BE2C (cell line): ENCODE measurements at regions not wholly inside any gene's neighbourhood (a gene's known extent, or its start where the extent isn't known, plus 50 kb on each side); places are given as distances from the start of the nearest gene placed in this dataset.

Experiments used
- DNase-seq: peaks from one replicate; pipeline ENCODE4 v3.0.0-alpha.2; 2020
- H3K27me3 ChIP-seq: fragments of 250-450 bp; sonication (Bioruptor Pico); 2 replicates; pipeline ENCODE4 v1.5.1; 2020; ENCODE audit warnings: mild to moderate bottlenecking
- H3K36me3 ChIP-seq: fragments of 250-450 bp; sonication (Bioruptor Pico); 2 replicates; pipeline ENCODE4 v1.5.1; 2020; ENCODE audit warnings: mild to moderate bottlenecking
- H3K4me1 ChIP-seq: fragments of 250-450 bp; sonication (Bioruptor Pico); 2 replicates; pipeline ENCODE4 v1.5.1; 2020
- H3K4me3 ChIP-seq: 2 replicates; pipeline ENCODE4 v1.5.1; 2011; ENCODE audit warnings: low read depth, low read length
- H3K9me3 ChIP-seq: fragments of 250-450 bp; sonication (Bioruptor Pico); 2 replicates; pipeline ENCODE4 v1.5.1; 2020
- CTCF ChIP-seq: IDR thresholded peaks from 2 replicates; pipeline ENCODE4 v1.5.1; 2012; ENCODE audit warnings: mild to moderate bottlenecking, low read depth, low read length

DNA sequence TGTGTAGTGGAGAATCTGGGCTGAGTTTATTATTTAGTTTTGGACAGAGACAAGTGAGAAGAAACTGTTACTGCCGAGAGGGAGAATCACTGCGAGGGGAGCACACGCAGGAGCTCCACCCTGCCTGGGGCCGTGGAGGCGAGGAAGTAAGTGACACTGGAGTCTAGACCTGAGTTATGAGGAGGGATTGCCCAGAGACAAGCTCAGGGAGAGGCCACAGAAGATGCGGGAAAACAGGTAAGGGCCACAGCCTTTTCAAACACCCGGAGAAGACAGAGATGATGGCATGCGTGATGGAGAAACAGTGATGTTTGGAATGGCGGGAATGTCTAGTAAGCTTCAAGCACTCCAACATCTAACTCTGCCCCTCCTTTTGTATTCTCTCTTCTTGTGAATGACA lies 84.1 kb downstream of the TNFSF11 start:
- no peaks in the 10 kb centered on the region for H3K36me3 ChIP-seq
- no peak for TF ChIP-seq CTCF
- H3K4me1 ChIP-seq, result 0 out of 2 replicates have a peak, but pooled peaks cover 2% of the 10 kb centered on the region
- no peak for DNase-seq
- H3K9me3 ChIP-seq, result no peaks in the 10 kb centered on the region
- H3K27me3 ChIP-seq, result no peaks in the 10 kb centered on the region
- no peak overlapping the region for H3K4me3 ChIP-seq

- Histone ChIP-seq H3K9me3 (no peaks in the 10 kb centered on the region), H3K27me3 (no peaks in the 10 kb centered on the region), H3K4me3 (no peak overlapping the region), H3K4me1 (0 out of 2 replicates have a peak, but pooled peaks cover 2% of the 10 kb centered on the region), H3K36me3 (no peaks in the 10 kb centered on the region)
- TF ChIP-seq CTCF, result peak; percentile 34
- no peak for DNase-seq
Observed at GRCh38 chr13:42660333-42660965, 86.5 kb downstream of the TNFSF11 start.

DNA sequence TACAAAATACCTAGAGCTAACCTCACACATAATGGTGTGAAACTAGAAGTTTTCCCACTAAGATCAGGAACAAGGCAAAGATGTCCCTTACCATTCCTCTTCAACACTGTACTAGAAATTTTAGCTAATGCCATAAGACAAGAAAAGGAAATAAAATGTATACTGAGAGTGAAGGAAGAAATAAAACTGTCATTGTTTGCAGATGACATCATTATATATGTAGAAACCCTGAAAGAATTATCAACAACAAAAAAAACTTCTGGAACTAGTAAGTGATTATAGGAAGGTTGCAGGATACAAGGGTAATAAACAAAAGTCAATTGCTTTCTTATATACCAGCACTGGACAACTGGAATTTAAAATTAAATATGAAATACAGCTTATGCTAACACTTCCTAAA lies 93.7 kb downstream of the TNFSF11 start:
- Histone ChIP-seq H3K4me1 (no peaks in the 10 kb centered on the region), H3K4me3 (no peak overlapping the region), H3K36me3 (no peaks in the 10 kb centered on the region), H3K27me3 (no peaks in the 10 kb centered on the region), H3K9me3 (no peaks in the 10 kb centered on the region)
- no peak for TF ChIP-seq CTCF
- DNase-seq, result no peak

- no peaks in the 10 kb centered on the region for H3K36me3 ChIP-seq
- DNase-seq, result no peak
- H3K27me3 ChIP-seq, result no peaks in the 10 kb centered on the region
- TF ChIP-seq CTCF, result no peak
- no peaks in the 10 kb centered on the region for H3K9me3 ChIP-seq
- peaks cover 4% of the 10 kb centered on the region for H3K4me1 ChIP-seq
- no peak overlapping the region for H3K4me3 ChIP-seq
Observed at GRCh38 chr13:42671502-42671901, 97.5 kb downstream of the TNFSF11 start.

- no peaks in the 10 kb centered on the region for H3K36me3 ChIP-seq
- H3K27me3 ChIP-seq, result no peaks in the 10 kb centered on the region
- TF ChIP-seq CTCF, result no peak
- H3K4me1 ChIP-seq, result peaks cover 4% of the 10 kb centered on the region
- no peak for DNase-seq
- H3K4me3 ChIP-seq, result no peak overlapping the region
- H3K9me3 ChIP-seq, result no peaks in the 10 kb centered on the region
Observed at GRCh38 chr13:42673677-42674076, 99.7 kb downstream of the TNFSF11 start.

- H3K4me1 ChIP-seq, result peaks cover 4% of the 10 kb centered on the region; the same call in 1 of the 2 replicates
- H3K9me3 ChIP-seq, result no peaks in the 10 kb centered on the region
- no peak for DNase-seq
- no peak for TF ChIP-seq CTCF
- H3K36me3 ChIP-seq, result no peaks in the 10 kb centered on the region
- H3K4me3 ChIP-seq, result no peak overlapping the region
- no peaks in the 10 kb centered on the region for H3K27me3 ChIP-seq
Observed at GRCh38 chr13:42680748-42681147, 100.6 kb upstream of the FAM216B start.
